Umbilical cord (tissue), 1 donor: ENCODE measurements at regions not wholly inside any gene's neighbourhood (a gene's known extent, or its start where the extent isn't known, plus 50 kb on each side); places are given as distances from the start of the nearest gene placed in this dataset.
"Not testable (repeated sequence)": the region's sequence is repeated elsewhere in the genome, so short reads cannot be mapped to it uniquely, and the experiment has no call there.

Source experiments
- DNase-seq: peaks from one replicate; pipeline ENCODE4 v3.0.0-alpha.2; 2015; ENCODE audit warnings: low spot score

GRCh38 chr13:90568165-90568564 lies 779.3 kb upstream of the MIR17HG start:
- no peak for DNase-seq

GRCh38 chr13:90576067-90576466 lies 771.4 kb upstream of the MIR17HG start:
- DNase-seq, result no peak

- DNase-seq, result no peak
These were observed 769.8 kb upstream of the MIR17HG start for GRCh38 chr13:90577726-90578125.

GRCh38 chr13:90585392-90585791 lies 762.1 kb upstream of the MIR17HG start:
- no peak for DNase-seq

GRCh38 chr13:90591260-90591926 lies 756.1 kb upstream of the MIR17HG start:
- no peak for DNase-seq

- DNase-seq, result no peak
These were observed 755.6 kb upstream of the MIR17HG start for GRCh38 chr13:90591927-90592268.

GRCh38 chr13:90592943-90593342 lies 754.5 kb upstream of the MIR17HG start:
- DNase-seq, result no peak

GRCh38 chr13:90594681-90595080 lies 752.8 kb upstream of the MIR17HG start:
- no peak for DNase-seq

GRCh38 chr13:90605664-90606063 lies 741.8 kb upstream of the MIR17HG start:
- no peak for DNase-seq

- not testable (repeated sequence) for DNase-seq
These were observed 740.6 kb upstream of the MIR17HG start for GRCh38 chr13:90606921-90607320.

- DNase-seq, result no peak
These were observed 735.1 kb upstream of the MIR17HG start for GRCh38 chr13:90612391-90612790.

GRCh38 chr13:90613076-90613795 lies 734.3 kb upstream of the MIR17HG start:
- DNase-seq, result no peak

- DNase-seq, result no peak
These were observed 732.3 kb upstream of the MIR17HG start for GRCh38 chr13:90615236-90615635.

GRCh38 chr13:90615767-90616166 lies 731.7 kb upstream of the MIR17HG start:
- no peak for DNase-seq

GRCh38 chr13:90618133-90618532 lies 729.4 kb upstream of the MIR17HG start:
- DNase-seq, result no peak

- DNase-seq, result no peak
These were observed 724.9 kb upstream of the MIR17HG start for GRCh38 chr13:90622541-90622940.

- DNase-seq, result no peak
These were observed 724.0 kb upstream of the MIR17HG start for GRCh38 chr13:90623318-90624011.

GRCh38 chr13:90627813-90628212 lies 719.7 kb upstream of the MIR17HG start:
- DNase-seq, result no peak

- no peak for DNase-seq
These were observed 719.0 kb upstream of the MIR17HG start for GRCh38 chr13:90628471-90628870.

- no peak for DNase-seq
These were observed 716.8 kb upstream of the MIR17HG start for GRCh38 chr13:90630716-90631115.

- no peak for DNase-seq
These were observed 715.3 kb upstream of the MIR17HG start for GRCh38 chr13:90632184-90632583.

- DNase-seq, result no peak
These were observed 713.6 kb upstream of the MIR17HG start for GRCh38 chr13:90633849-90634248.

- DNase-seq, result no peak
These were observed 706.5 kb upstream of the MIR17HG start for GRCh38 chr13:90640976-90641375.
